ENCODE measurements at regions not wholly inside any gene's neighbourhood (a gene's known extent, or its start where the extent isn't known, plus 50 kb on each side); places are given as distances from the start of the nearest gene placed in this dataset.

DNA sequence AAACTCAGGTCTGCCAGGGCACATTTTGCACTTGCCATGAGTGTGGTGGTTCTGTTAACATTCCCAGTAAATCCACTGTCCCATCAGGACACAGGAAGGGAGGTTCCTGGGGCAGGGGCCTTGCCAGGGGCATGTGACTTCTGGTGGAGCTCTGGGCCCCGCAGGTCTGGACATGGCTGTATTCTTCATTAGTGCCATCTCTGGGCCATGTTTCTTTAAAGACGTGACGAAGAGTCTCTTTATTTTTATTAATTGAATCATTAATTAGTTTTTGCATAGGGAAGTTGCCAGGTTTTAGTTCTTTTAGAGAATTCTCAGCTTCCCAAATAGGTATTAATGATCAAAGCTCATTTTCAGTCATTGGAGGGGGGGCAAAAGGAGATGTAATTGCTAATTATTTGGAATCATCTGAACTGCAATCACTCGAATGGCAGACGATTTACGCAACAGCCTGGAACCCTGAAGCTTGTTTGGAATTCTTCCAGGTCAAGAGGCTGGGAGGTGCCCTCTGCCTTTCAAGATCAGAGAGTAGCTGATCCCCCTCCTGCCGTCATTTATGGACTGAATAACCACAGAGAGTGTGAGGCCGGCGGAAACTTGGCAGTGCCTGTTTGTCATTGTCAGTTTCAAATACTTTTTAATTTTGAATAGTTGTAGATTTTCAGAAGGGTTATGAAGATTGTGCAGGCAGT, 106.2 kb downstream of the RTP5 start:
- Histone ChIP-seq H3K27me3 (ENCODE audit: control insufficient read depth in 1 of 2, insufficient read depth in 2 of 2, low read length in 2 of 2) (no peaks in the 10 kb centered on the region), H3K4me1 (ENCODE audit: insufficient read depth, low read length) (no peaks in the 10 kb centered on the region), H3K9me3 (ENCODE audit: control insufficient read depth in 1 of 2, insufficient read depth in 1 of 2, low read length in 2 of 2) (no peaks in the 10 kb centered on the region), H3K36me3 (ENCODE audit: insufficient read depth, low read length) (peaks cover 23% of the 10 kb centered on the region), H3K4me3 (ENCODE audit: low read length) (no peak overlapping the region), H3K27ac (ENCODE audit: low read depth in 1 of 2, low read length in 2 of 2) (no peak overlapping the region)
- TF ChIP-seq, protein P1, sequence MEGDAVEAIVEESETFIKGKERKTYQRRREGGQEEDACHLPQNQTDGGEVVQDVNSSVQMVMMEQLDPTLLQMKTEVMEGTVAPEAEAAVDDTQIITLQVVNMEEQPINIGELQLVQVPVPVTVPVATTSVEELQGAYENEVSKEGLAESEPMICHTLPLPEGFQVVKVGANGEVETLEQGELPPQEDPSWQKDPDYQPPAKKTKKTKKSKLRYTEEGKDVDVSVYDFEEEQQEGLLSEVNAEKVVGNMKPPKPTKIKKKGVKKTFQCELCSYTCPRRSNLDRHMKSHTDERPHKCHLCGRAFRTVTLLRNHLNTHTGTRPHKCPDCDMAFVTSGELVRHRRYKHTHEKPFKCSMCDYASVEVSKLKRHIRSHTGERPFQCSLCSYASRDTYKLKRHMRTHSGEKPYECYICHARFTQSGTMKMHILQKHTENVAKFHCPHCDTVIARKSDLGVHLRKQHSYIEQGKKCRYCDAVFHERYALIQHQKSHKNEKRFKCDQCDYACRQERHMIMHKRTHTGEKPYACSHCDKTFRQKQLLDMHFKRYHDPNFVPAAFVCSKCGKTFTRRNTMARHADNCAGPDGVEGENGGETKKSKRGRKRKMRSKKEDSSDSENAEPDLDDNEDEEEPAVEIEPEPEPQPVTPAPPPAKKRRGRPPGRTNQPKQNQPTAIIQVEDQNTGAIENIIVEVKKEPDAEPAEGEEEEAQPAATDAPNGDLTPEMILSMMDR (IDR thresholded peaks at IDR 0.05) = no peak
- ATAC-seq (ENCODE audit: poor library complexity) (no peak), DNase-seq (no peak)
- H3K9me3 Mint-ChIP-seq = peaks cover 2% of the 10 kb centered on the region
- ChIA-PET CTCF (no interaction called here), POLR2A (no interaction called here)
- H3K36me3 Mint-ChIP-seq (ENCODE audit: low read depth) = peaks cover 60% of the 10 kb centered on the region
- no peaks in the 10 kb centered on the region for H3K4me1 Mint-ChIP-seq (ENCODE audit: low read depth)
- intact Hi-C loops (cut with DNase I, micrococcal nuclease) = no loop called here
- H3K4me3 Mint-ChIP-seq = no peak overlapping the region
- H3K27ac Mint-ChIP-seq = no peak overlapping the region
- H3K27me3 Mint-ChIP-seq = no peaks in the 10 kb centered on the region

DNA sequence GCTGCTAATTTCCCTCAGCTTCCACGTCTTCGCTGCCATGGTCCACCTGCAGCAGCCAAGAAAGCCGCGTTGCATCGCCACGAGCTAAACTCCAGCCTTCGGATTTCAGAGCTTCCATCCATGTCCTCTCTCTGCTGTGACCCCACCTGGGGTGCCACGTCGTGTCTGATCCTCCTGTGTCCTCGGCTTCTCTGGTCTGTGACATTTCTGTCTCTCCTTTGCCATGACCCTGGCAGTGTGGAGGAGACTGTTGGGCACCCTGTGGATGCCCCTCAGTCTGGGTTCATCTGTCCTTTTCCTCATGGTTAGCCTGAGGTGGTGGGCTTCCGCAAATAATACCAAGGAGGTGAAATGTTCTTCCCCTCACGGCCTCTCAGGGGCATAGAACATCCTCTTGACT, 106.8 kb downstream of the RTP5 start:
- TF ChIP-seq, protein P1 (IDR thresholded peaks at IDR 0.05) = no peak
- H3K4me3 ChIP-seq (ENCODE audit: low read length) = no peak overlapping the region
- no peak for DNase-seq
- H3K36me3 ChIP-seq (ENCODE audit: insufficient read depth, low read length) = peaks cover 20% of the 10 kb centered on the region
- Mint-ChIP-seq H3K4me3 (no peak overlapping the region), H3K27me3 (no peaks in the 10 kb centered on the region), H3K4me1 (ENCODE audit: low read depth) (no peaks in the 10 kb centered on the region), H3K27ac (no peak overlapping the region), H3K9me3 (peaks cover 2% of the 10 kb centered on the region), H3K36me3 (ENCODE audit: low read depth) (peaks cover 55% of the 10 kb centered on the region)
- intact Hi-C loops (cut with DNase I, micrococcal nuclease) = no loop called here
- H3K9me3 ChIP-seq (ENCODE audit: control insufficient read depth in 1 of 2, insufficient read depth in 1 of 2, low read length in 2 of 2) = no peaks in the 10 kb centered on the region
- ATAC-seq (ENCODE audit: poor library complexity) = no peak
- H3K27ac ChIP-seq (ENCODE audit: low read depth in 1 of 2, low read length in 2 of 2) = no peak overlapping the region
- ChIA-PET POLR2A (no interaction called here), CTCF (no interaction called here)
- no peaks in the 10 kb centered on the region for H3K4me1 ChIP-seq (ENCODE audit: insufficient read depth, low read length)
- no peaks in the 10 kb centered on the region for H3K27me3 ChIP-seq (ENCODE audit: control insufficient read depth in 1 of 2, insufficient read depth in 2 of 2, low read length in 2 of 2)

DNA sequence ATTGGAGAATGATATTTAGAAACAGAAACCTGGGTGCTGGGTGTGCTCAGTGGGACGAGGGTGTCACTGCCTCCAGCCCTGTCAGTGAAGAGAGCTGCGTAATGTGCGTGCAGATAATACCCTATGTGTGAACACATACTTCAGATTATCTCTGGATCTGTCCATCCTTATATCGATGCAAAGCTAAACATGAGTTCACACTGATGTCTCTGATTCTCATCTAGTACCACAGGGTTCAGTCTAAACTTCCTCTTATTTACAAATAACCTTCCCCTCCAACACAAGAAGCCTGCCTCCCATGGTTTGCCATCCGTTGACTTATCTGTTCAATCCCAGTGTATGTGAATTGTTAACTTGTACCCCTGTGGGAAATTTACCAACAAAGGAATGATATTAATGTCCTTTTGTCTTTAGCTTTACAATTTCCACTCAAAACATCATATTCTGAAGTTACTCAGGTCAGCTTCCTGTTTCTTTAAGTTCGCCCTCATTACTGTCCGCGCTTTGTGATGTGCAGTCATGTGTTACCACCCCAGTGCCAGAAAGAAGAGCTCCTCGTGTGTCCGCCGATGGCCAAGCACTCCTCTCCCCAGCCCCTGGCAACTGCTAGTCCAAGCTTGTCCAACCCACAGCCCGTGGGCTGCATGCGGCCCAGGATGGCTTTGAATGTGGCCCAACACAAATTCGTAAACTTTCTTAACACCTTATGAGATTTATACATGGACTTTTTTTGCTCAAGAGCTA, 108.2 kb downstream of the RTP5 start:
- Mint-ChIP-seq H3K9me3 (peaks cover 2% of the 10 kb centered on the region), H3K4me1 (ENCODE audit: low read depth) (no peaks in the 10 kb centered on the region), H3K4me3 (no peak overlapping the region), H3K27me3 (no peaks in the 10 kb centered on the region), H3K36me3 (ENCODE audit: low read depth) (peaks cover 40% of the 10 kb centered on the region), H3K27ac (no peak overlapping the region)
- POLR2A ChIA-PET = no interaction called here
- Histone ChIP-seq H3K4me3 (ENCODE audit: low read length) (no peak overlapping the region), H3K36me3 (ENCODE audit: insufficient read depth, low read length) (peaks cover 13% of the 10 kb centered on the region), H3K27me3 (ENCODE audit: control insufficient read depth in 1 of 2, insufficient read depth in 2 of 2, low read length in 2 of 2) (no peaks in the 10 kb centered on the region), H3K9me3 (ENCODE audit: control insufficient read depth in 1 of 2, insufficient read depth in 1 of 2, low read length in 2 of 2) (no peaks in the 10 kb centered on the region), H3K27ac (ENCODE audit: low read depth in 1 of 2, low read length in 2 of 2) (no peak overlapping the region), H3K4me1 (ENCODE audit: insufficient read depth, low read length) (no peaks in the 10 kb centered on the region)
- CTCF ChIA-PET = interaction anchor here (0.9 kb wide), 1 partner anchor 13 kb away, joined by 3 read pairs; no protein-coding TSS in a partner anchor
- DNase-seq (no peak), ATAC-seq (ENCODE audit: poor library complexity) (no peak)
- intact Hi-C loops (cut with DNase I, micrococcal nuclease) = no loop called here
- TF ChIP-seq, protein P1 (IDR thresholded peaks at IDR 0.05) = no peak

All from CD4-positive, alpha-beta T cell (primary cell).